ENCODE measurements at regions not wholly inside any gene's neighbourhood (a gene's known extent, or its start where the extent isn't known, plus 50 kb on each side); places are given as distances from the start of the nearest gene placed in this dataset.
"Not testable (repeated sequence)": the region's sequence is repeated elsewhere in the genome, so short reads cannot be mapped to it uniquely, and the experiment has no call there.

GRCh38 chrX:462853-463252, 76.1 kb upstream of the PPP2R3B start:
- Histone ChIP-seq H3K27ac (ENCODE audit: low read depth in 2 of 2, low read length in 2 of 2) (no peak overlapping the region), H3K9ac (ENCODE audit: low read length in 3 of 3) (no peak overlapping the region), H3K36me3 (ENCODE audit: control insufficient read depth in 2 of 3, insufficient read depth in 3 of 3, low read length in 3 of 3) (no peaks in the 10 kb centered on the region), H3K4me1 (ENCODE audit: control insufficient read depth in 2 of 3, insufficient read depth in 2 of 3, low read depth in 1 of 3, low read length in 3 of 3) (no peaks in the 10 kb centered on the region), H3K9me3 (ENCODE audit: control insufficient read depth in 2 of 3, insufficient read depth in 1 of 3, low read length in 3 of 3) (peaks cover 0 to 5% (median 0%) of the 10 kb centered on the region in 3 donors), H3K4me3 (ENCODE audit: low read length in 3 of 3) (no peak overlapping the region), H3K27me3 (ENCODE audit: control insufficient read depth, insufficient read depth, low read length) (no peaks in the 10 kb centered on the region)
- DNase-seq (peak in 1 of 5 donors; percentile 35), FAIRE-seq (no peak)
- intact Hi-C loops (cut with DNase I): no loop called here
- TF ChIP-seq CTCF (IDR thresholded peaks at IDR 0.05; ENCODE audit: borderline replicate concordance, extremely low read depth, insufficient read depth): no peak

- Histone ChIP-seq H3K9ac (ENCODE audit: low read length in 3 of 3) (no peak overlapping the region), H3K9me3 (ENCODE audit: control insufficient read depth in 2 of 3, insufficient read depth in 1 of 3, low read length in 3 of 3) (peaks cover 0 to 5% (median 0%) of the 10 kb centered on the region in 3 donors), H3K27me3 (ENCODE audit: control insufficient read depth, insufficient read depth, low read length) (no peaks in the 10 kb centered on the region), H3K4me1 (ENCODE audit: control insufficient read depth in 2 of 3, insufficient read depth in 2 of 3, low read depth in 1 of 3, low read length in 3 of 3) (no peaks in the 10 kb centered on the region), H3K36me3 (ENCODE audit: control insufficient read depth in 2 of 3, insufficient read depth in 3 of 3, low read length in 3 of 3) (no peaks in the 10 kb centered on the region), H3K4me3 (ENCODE audit: low read length in 3 of 3) (no peak overlapping the region), H3K27ac (ENCODE audit: low read depth in 2 of 2, low read length in 2 of 2) (no peak overlapping the region)
- FAIRE-seq (no peak), DNase-seq (peak in 1 of 5 donors; percentile 35)
- TF ChIP-seq CTCF (IDR thresholded peaks at IDR 0.05; ENCODE audit: borderline replicate concordance, extremely low read depth, insufficient read depth): no peak
- intact Hi-C loops (cut with DNase I): no loop called here
Measured at GRCh38 chrX:465418-466215, 78.9 kb upstream of the PPP2R3B start.

- H3K27me3 ChIP-seq (ENCODE audit: control insufficient read depth, insufficient read depth, low read length); intact Hi-C loops (cut with DNase I); H3K4me3 ChIP-seq (ENCODE audit: low read length in 3 of 3); FAIRE-seq; H3K9ac ChIP-seq (ENCODE audit: low read length in 3 of 3); H3K36me3 ChIP-seq (ENCODE audit: control insufficient read depth in 2 of 3, insufficient read depth in 3 of 3, low read length in 3 of 3); H3K4me1 ChIP-seq (ENCODE audit: control insufficient read depth in 2 of 3, insufficient read depth in 2 of 3, low read depth in 1 of 3, low read length in 3 of 3); H3K27ac ChIP-seq (ENCODE audit: low read depth in 2 of 2, low read length in 2 of 2); H3K9me3 ChIP-seq (ENCODE audit: control insufficient read depth in 2 of 3, insufficient read depth in 1 of 3, low read length in 3 of 3): not testable (repeated sequence)
- peak in 1 of 5 donors; percentile 26 for DNase-seq
Measured at GRCh38 chrX:466836-467235, 80.1 kb upstream of the PPP2R3B start.

- H3K9me3 ChIP-seq (ENCODE audit: control insufficient read depth in 2 of 3, insufficient read depth in 1 of 3, low read length in 3 of 3); H3K4me1 ChIP-seq (ENCODE audit: control insufficient read depth in 2 of 3, insufficient read depth in 2 of 3, low read depth in 1 of 3, low read length in 3 of 3); H3K27me3 ChIP-seq (ENCODE audit: control insufficient read depth, insufficient read depth, low read length); H3K4me3 ChIP-seq (ENCODE audit: low read length in 3 of 3); FAIRE-seq; intact Hi-C loops (cut with DNase I); H3K27ac ChIP-seq (ENCODE audit: low read depth in 2 of 2, low read length in 2 of 2); H3K9ac ChIP-seq (ENCODE audit: low read length in 3 of 3); H3K36me3 ChIP-seq (ENCODE audit: control insufficient read depth in 2 of 3, insufficient read depth in 3 of 3, low read length in 3 of 3): not testable (repeated sequence)
- peak in 1 of 5 donors; percentile 45 for DNase-seq
Measured at GRCh38 chrX:467686-468085, 81.0 kb upstream of the PPP2R3B start.
